ENCODE measurements at regions not wholly inside any gene's neighbourhood (a gene's known extent, or its start where the extent isn't known, plus 50 kb on each side); places are given as distances from the start of the nearest gene placed in this dataset.

GRCh38 chr5:164728733-164729132 is 1223.3 kb downstream of the MAT2B start:
- no peak for TF ChIP-seq ISL1 (CRISPR knock-in tag; IDR thresholded peaks at IDR 0.05)
- TF ChIP-seq RARB (CRISPR knock-in tag; IDR thresholded peaks at IDR 0.05) = no peak
- TF ChIP-seq ZNF565 (CRISPR knock-in tag; conservative IDR thresholded peaks at IDR 0.05; ENCODE audit: low read depth) = no peak
- TF ChIP-seq PATZ1 (CRISPR knock-in tag; IDR thresholded peaks at IDR 0.05; ENCODE audit: borderline replicate concordance) = no peak
- no peak for TF ChIP-seq BACH2 (CRISPR knock-in tag; IDR thresholded peaks at IDR 0.05; ENCODE audit: borderline replicate concordance)

Data from SK-N-SH treated with all-trans-retinoic acid at 6 μM for 48 hours (cell line).